GM19351 (cell line): ENCODE measurements at regions not wholly inside any gene's neighbourhood (a gene's known extent, or its start where the extent isn't known, plus 50 kb on each side); places are given as distances from the start of the nearest gene placed in this dataset.
A peak's percentile ranks its signal among the peaks of the same experiment; 100 is the strongest.
"Not testable (repeated sequence)": the region's sequence is repeated elsewhere in the genome, so short reads cannot be mapped to it uniquely, and the experiment has no call there.

Experiments used
- ATAC-seq: cut with Tn5 transposase; IDR thresholded peaks from one replicate; pipeline ENCODE4 v1.9.1; 2021; ENCODE audit warnings: mild to moderate bottlenecking, moderate library complexity; ENCODE audit not compliant: unreplicated experiment

DNA sequence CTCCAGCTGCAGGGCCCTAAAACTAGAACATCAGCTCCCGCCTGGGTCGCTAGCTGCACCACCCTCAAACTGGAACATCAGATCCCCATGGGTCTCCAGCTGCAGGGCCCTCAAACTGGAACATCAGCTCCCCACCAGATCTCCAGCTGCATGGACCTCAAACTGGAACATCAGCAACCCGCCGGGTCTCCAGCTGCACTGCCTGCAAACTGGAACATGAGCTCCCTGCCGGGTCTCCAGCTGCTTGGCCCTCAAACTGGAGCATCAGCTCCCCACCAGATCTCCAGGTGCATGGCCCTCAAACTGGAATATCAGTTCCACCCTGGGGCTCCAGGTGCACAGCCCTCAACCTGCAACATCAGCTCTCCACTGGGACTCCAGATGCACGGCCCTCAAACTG, 82.7 kb downstream of the TFRC start:
- not testable (repeated sequence) for ATAC-seq

DNA sequence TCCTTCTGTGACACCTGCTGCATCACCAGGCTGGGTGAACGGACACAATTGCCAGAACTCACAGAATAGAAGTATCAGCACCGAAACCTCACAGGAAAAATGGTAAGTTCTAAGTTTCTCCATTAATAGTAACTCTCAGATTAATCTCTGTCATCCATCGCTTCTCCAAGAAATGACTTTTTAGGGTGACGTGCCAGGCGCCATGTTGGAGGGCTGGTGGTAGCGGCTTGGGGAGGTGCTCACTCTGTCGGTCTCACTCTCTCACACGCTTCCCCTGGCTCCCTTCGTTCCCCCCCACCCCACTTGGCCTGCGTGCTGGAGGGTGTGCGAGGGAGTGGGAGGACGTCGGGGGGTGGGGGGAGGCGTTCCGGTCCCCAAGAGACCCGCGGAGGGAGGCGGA, 85.6 kb downstream of the TFRC start:
- ATAC-seq: not testable (repeated sequence)

DNA sequence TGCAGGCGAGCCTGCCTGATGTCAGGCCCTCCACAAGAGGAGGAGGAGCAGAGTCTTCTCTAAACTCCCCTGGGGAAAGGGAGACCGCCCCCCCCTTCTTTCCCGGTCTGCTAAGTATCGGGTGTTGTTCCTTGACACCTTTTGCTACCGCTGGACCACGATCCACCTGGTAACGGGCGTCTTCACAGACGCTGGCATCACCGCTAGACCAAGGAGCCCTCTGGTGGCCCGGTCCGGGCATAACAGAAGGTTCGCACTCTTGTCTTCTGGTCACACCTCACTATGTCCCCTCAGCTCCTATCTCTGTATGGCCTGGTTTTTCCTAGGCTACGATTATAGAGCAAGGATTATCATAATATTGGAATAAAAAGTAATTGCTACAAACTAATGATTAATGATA, 86.0 kb upstream of the TNK2 start:
- not testable (repeated sequence) for ATAC-seq

DNA sequence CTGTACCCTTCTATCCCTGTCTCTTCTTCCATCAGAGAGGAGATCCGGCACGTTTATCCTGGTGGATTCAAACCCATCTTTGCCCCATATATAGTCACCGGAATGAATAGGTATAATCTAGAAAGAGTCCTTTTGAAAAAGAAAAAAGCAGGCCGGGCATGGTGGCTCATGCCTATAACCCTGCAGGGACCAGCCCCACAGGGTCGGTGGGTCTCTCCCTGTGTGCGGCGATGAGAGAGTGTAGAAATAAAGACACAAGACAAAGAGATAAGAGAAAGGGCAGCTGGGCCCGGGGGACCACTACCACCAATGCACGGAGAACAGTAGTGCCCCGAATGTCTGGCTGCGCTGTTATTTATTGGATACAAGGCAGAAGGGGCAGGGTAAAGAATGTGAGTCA, 85.3 kb upstream of the TNK2 start:
- not testable (repeated sequence) for ATAC-seq

DNA sequence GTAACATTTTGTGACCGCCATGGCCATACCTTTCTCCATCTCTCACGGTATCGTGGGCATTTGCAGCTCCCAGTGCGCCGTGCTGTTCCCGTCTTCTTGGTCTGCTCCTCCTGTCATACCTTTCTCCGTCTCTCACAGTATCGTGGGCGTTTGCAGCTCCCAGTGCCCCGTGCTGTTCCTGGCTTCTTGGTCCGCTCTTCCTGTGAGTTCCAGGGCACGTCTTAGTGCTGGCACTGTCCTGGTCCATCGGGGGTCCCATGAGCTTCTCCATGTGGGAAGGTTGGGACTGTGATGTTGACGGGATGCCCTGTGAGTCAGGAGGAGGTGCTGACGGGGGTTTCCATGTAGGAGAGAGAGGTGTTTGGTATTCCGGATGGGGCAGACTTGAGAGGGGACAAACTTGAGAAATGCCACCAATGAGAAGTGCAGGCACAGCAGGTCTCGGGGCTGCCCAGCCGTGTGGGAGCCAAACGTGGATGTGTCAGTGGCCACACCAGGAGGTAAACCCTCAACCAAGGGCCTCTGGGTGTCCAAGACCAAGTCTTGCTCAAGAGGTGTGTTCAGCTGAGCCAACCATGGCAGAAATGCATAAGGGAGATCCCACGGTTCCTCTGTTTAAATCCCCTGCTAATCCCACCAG, 84.7 kb upstream of the TNK2 start:
- ATAC-seq: not testable (repeated sequence)

DNA sequence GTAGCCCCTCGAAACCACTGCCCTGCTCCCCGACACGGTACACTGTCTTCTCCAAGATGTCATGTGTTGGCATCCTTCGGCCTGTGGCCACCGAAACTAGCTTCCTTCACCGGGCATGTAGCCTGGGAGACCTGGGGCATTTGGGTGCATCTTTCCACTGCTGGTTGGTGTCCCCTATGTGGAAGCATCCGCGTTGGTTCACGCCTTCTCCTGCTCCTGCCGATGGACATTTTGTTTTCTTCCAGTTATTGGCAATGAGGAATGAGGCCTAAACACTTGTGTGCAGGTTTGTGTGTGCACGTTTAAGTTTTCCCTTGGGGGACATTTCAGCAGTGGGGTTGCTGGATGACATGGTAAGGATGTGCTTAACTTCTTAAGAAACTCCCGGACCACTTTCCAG, 83.6 kb upstream of the TNK2 start:
- ATAC-seq: not testable (repeated sequence)

DNA sequence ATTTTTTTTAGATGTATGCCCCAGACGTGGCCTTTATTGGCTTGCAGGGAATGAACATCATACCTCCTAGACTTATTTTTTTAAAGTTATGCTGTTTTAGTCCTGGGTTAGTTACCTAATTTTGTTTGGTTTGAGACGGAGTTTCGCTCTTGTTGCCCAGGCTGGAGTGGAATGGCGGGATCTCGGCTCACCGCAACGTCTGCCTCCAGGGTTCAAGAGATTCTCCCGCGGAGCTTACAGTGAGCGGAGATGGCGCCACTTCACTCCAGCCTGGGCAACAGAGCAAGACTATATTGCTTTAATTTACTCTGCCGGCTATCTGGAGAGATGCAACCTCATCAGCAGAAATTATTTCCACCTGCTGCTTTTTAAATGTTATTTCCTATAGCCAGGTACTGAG, 82.9 kb upstream of the TNK2 start:
- not testable (repeated sequence) for ATAC-seq

DNA sequence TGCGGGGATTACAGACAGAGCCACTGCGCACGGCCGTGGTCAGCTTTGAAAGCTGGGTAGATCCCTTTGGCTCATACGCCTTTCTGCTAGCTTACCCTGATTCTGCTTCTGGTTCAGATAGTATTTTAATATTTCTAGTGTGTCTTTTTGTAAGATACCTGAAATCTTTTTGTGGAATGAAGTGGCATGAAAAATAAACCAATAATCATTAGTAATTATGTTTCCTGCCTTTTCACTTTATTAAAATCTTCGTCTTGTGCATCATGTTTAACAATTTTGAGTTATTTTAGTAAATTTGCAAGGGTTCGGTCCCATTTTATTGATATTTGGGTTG, 82.5 kb upstream of the TNK2 start:
- not testable (repeated sequence) for ATAC-seq

DNA sequence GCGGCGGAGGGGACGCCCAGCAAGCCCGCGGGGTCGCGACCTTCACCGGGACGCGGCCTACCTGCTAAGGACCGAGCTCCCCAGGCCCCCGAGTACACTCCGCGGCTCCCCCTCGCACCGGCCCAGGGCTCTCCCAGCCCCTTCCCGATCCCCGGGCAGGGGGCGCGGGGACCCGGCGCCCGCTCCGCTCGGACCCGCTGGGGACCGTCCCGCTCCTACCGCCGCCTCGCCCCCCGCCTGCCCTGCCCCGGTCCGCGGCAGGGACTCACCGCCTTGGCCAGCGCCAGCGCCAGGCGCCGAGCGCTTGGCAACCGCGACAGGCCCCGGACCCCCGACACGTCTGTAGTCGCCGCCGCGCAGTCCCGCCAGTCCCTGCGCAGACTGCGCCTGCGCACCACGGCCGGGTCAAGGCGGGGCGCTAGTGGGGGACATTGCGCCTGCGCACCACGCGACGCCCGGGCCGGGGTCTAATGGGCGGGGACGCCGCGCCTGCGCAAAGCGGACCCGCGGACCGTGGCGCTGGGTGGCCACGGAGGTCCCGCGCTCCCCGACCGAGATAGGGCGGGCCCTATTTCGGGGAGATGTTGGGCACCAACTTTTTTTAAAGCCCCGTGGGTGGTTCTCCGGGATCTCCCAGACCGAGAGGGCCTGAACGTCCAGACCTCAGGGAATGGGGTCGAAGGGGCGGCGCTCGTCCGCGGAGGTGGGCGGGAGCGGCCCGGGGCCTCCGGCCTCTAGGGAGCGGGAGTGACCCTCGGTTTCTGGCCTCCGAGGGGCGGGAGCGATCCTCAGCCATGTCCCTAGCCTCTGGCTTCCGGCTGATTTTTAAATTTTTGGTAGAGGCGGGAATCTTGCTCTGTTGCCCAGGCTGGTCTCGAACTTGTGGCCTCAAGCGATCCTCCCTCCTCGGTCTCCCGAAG, 81.8 kb upstream of the TNK2 start:
- ATAC-seq: peak; percentile 80

DNA sequence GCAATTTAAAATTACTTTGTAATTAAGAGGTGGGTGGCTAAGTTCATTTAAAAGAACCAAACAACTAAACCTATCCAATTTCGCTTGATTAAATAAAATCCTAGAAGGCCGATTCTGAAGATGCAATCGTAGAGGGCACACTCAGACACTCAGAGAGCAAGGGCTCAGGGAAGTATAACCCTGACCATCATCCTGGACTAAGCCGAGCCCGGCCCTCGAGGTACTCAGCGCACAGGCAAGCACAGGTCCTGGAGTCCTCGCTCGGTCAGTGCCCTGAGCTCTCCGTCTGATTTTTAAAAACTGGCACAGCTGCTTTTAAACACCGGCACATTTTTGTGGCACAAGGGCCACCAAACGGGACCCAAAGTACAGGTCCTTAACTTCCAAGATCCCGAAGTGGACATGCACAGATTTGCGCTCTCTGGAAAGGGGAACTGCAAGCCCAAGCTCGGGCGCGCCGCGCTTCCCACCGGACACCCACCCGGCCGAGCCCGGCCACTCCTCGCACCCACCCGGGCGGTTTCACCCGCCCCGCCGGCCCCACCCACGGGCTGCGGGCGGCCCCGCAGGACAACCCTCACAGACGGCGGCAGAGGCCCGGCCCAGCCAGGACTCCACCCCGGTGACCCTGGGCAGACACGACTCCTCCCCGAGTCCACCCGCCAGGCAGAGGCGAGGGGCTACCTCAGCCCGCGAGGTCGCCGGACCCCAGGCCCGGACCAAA, 81.0 kb upstream of the TNK2 start:
- peak; percentile 46 for ATAC-seq

DNA sequence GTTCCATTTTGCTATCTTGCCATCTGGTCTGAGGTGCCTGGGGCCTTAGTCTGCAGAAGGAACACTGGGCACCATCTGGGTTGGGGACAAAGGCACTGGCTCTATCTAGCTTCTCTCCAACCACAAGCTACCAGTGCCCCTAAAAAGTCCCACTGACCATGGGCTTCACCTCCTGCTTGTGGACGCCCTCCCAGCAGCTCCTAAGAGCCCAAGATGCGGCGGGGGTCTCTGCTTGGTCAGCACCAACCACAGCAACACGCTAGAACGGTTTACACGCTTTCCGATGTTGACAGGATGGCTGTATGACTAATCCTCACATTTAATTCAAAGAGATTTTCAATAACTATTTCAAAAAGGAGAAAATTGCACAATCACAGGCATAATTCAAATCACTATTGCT, 80.4 kb upstream of the TNK2 start:
- not testable (repeated sequence) for ATAC-seq

DNA sequence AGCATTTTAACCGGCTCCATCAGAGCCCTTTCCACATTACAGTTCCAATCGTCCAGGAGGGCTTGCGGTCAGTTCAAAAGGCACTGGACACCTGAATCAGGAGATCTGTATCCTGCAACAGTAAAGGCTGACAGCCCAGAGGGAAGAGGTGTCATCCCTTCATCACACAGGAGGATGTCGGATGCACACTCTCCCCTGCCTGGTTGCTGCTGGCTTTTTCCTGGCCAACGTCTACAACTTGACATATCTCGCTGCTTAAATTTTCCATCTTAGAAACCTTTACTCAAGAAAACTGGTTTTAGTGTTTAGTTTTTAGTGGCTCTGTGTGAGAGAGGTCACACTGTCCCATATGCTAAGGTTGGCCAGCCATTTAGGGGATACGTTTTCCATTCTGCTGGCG, 78.7 kb upstream of the TNK2 start:
- ATAC-seq: not testable (repeated sequence)

DNA sequence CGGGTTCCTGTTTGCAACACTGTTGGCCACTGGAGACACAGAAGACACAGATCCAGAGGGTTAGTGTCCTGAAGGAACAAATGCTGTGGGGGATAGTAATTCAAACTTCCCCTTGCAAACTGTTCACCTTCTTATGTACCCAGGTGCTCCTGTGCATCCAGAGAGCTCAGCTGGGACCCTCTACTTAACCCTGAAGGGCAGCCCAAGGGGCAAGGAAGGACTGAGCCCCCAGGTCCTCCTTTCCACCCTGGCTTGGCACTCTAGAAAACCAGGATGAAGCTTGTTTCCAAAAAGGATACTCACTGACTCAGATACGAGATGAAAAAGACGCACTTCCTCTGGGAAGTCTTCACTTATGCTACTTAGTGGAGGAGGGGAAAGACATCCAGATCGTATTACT, 78.2 kb upstream of the TNK2 start:
- ATAC-seq: not testable (repeated sequence)

DNA sequence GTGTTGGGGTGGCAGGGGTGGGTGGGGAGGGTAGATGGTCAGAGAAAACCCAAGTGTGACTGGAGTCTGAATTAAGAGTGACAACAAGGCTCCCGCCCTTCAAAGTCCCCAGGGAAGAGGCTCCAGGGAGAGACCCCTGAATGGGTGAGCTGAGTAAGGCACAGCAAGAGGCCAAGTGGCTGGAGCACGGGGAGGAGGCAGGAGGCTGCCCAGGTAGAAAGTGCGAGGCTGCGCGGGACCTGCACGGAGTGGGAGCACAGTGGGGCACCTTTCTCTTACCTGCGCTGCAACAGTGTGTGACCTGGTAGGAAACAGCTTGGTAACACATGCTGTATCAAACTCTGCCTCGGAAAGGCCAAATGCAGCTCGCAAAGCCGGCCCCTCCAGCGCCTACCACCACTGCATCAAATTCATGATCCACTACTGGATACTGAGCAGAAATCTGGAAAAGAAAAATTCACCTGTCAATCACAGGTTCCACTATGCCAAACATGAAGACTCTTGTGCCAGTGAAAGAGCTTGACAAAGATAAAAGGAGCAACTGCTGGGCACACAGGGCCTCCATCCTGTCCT, 77.1 kb upstream of the TNK2 start:
- ATAC-seq: not testable (repeated sequence)

DNA sequence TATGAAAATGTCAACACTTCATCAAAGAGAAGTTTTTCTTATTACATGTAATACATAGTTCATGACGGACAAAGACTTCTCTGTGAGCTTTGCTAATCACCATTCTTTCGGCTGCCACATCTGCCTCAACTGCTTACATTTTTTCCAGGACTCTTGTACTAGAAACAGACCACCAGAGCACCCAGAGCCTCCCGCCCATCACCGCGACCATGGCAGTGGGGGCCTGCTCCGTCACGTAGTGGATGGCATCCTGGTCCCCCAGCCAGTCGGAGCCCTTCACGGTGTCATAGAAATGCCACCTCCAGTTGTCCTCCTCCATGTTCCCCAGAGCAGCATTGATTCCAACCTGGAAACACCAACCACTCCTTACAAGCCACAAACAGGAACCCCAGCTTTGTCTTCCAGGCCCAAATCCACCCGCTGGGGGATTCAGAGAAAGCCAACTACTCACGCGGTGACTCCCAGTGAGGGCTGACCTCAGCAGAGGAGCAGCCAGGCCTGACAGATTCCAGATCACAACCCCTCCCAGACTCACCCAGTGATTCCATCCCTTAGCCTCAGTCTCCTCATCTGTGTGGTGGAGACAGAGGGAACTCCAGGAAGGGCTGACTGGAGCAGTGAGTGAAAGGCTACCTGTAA, 76.2 kb upstream of the TNK2 start:
- ATAC-seq: not testable (repeated sequence)

DNA sequence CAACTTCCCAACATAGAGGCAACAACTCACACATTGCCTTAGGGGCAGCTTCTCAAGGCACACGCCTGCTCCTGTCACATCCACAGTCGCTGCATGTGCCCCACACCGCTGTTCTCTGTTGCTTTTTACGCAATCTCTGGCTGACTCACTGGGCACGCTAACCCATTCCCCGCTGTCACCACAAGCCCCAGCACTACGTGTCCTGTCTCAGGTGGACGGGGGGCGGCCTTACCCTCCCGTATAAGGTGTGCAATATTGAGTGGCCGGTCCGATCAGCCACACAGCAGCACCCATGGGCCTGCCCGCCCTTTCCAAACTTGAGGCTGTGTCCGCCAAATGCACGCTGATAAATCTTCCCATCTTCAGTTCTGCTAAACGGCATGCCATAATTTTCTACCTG, 75.5 kb upstream of the TNK2 start:
- not testable (repeated sequence) for ATAC-seq

DNA sequence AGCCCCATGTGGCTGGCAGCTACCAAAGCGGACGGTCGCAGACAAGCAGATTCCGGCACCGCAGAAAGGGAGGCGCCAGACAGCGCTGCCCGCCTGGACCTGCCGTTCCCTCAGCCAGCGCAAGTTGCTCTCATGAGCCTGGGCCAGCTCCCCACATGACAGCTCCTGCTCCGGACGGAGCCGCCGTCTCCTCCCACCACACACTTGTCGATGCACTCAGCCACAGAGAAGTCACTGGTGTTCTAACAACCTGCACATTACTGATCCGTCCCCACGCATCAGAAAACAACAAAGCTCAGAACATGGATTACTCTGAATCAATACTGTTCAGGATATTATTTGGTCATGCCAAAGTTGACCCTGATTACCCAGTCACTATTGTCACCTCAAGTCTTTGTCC, 74.4 kb upstream of the TNK2 start:
- ATAC-seq: not testable (repeated sequence)

DNA sequence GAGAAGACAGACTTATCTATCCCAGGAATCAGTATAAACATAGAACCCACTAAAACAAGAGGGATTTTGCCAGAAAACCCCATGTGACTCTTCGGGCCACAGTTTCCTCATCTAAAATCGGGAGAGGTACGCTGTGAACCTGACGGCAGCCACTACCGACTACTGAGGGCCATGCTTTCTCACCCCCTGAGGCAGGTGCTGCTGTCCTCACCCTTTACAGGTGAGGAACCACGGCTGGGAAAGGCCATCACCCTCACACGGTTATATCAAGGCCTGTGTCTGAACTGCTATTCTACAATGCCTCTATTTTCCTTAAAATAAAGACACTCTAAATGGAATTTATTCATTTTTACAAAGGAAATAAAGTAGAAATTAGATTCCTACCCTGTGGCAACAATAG, 73.4 kb upstream of the TNK2 start:
- not testable (repeated sequence) for ATAC-seq

DNA sequence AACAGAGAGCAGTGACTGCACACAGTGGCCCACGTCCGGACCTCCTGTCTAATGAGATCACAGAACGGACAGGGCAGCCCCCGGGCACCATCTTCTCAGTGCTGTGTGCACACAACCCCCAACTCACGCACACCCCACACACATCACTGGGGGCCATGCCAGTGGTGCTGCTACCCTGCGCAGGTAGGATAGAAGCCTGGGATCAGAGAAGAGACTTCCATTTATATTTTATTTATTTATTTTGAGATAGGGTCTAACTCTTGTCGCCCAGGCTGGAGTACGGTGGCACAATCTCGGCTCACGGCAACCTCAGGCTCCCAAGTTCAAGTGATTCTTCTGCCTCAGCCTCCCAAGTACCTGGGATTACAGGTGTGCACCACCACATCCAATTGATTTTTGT, 71.5 kb upstream of the TNK2 start:
- ATAC-seq: not testable (repeated sequence)

DNA sequence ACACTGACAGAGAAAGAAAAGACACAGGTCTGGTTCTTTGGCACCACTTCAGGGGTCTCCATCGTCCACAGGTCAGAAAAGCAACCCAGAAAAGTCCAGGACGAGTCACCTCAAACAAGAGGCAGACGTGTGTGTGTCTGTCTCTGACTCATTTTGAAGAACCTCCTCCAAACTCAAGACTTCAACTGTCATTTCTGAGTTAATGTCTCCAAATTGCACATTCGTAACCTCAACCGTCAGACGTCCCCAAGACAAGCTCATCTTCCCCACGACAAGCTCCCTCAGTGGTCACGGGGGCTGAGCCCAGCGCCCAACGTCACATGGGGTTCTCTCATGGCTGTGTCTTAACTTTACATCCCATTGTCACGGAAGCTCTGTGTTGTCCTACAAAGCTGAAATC, 70.2 kb upstream of the TNK2 start:
- not testable (repeated sequence) for ATAC-seq

DNA sequence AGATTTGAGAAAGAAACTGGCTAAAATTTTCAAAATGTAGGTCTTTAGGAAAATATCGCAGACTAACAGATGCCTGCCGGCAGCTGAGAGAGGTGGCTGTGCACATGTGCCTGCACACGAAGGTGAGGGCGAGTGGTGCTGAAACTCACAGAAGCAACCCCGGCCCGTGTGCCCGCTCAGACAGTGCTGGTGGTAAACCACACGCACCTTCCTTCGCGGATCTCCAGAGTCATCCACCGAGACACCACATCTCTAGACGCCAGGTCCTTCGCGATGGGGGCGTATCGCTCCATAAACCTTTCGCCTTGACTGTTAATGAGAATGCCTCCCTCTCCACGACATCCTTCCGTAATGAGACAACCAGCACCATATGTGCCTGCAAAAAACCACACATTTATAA, 68.5 kb upstream of the TNK2 start:
- ATAC-seq: not testable (repeated sequence)
